ENCODE measurements at regions not wholly inside any gene's neighbourhood (a gene's known extent, or its start where the extent isn't known, plus 50 kb on each side); places are given as distances from the start of the nearest gene placed in this dataset.

GRCh38 chr6:143615785-143616184 lies 62.0 kb upstream of the PHACTR2 start:
- H3K36me3 ChIP-seq (ENCODE audit: control insufficient read depth, insufficient read depth, low read length): no peaks in the 10 kb centered on the region
- DNase-seq (ENCODE audit: low read depth): no peak
- no peak overlapping the region for H3K4me3 ChIP-seq (ENCODE audit: low read depth, low read length)
- no peaks in the 10 kb centered on the region for H3K27me3 ChIP-seq (ENCODE audit: control insufficient read depth, insufficient read depth, low read length)
- no peak for TF ChIP-seq CTCF (IDR thresholded peaks at IDR 0.05; ENCODE audit: insufficient read depth, low read length, poor library complexity, severe bottlenecking)

DNA sequence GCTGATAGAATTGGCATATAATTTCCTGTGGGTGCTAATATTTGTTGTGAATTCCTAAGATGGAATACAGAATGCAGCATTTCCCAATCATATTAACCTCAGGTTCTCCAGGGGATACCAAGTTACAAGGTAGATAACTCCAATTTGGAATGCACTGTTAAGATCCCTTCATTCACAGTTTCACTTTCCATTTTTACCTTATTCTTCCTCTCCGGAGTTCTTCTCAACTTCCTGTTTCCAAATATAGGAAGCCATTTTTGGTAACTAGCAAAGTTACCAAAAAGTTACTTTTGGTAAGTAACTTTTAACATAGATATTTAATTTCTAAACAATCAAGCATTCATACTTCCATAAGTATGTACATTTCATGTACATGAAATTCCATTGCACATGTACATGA lies 63.5 kb upstream of the PHACTR2 start:
- H3K27me3 ChIP-seq (ENCODE audit: control insufficient read depth, insufficient read depth, low read length): no peaks in the 10 kb centered on the region
- H3K36me3 ChIP-seq (ENCODE audit: control insufficient read depth, insufficient read depth, low read length): no peaks in the 10 kb centered on the region
- H3K4me3 ChIP-seq (ENCODE audit: low read depth, low read length): no peak overlapping the region
- no peak for TF ChIP-seq CTCF (IDR thresholded peaks at IDR 0.05; ENCODE audit: insufficient read depth, low read length, poor library complexity, severe bottlenecking)
- no peak for DNase-seq (ENCODE audit: low read depth)

GRCh38 chr6:143613749-143614148 lies 64.0 kb upstream of the PHACTR2 start:
- no peaks in the 10 kb centered on the region for H3K36me3 ChIP-seq (ENCODE audit: control insufficient read depth, insufficient read depth, low read length)
- H3K27me3 ChIP-seq (ENCODE audit: control insufficient read depth, insufficient read depth, low read length): no peaks in the 10 kb centered on the region
- no peak overlapping the region for H3K4me3 ChIP-seq (ENCODE audit: low read depth, low read length)
- no peak for TF ChIP-seq CTCF (IDR thresholded peaks at IDR 0.05; ENCODE audit: insufficient read depth, low read length, poor library complexity, severe bottlenecking)
- no peak for DNase-seq (ENCODE audit: low read depth)

DNA sequence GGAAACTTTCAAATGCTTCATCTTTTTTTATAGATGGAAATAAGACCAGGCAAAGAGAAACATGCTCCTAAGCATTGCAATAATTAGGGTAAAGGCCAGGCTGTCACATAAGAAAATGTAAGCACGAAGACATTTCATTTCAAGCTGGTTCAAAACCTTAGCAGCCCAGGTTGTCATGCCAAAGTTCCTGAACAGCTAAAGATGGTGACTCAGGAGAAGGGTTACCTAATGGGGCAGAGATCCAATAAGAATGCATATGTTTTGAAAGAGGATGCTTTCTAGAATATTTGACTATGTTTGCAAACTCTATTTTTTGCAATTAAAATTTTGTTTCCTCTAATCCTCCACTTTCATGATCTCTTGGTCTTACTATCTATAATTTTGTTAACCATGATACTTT lies 65.6 kb upstream of the PHACTR2 start:
- Histone ChIP-seq H3K27me3 (ENCODE audit: control insufficient read depth, insufficient read depth, low read length) (no peaks in the 10 kb centered on the region), H3K4me3 (ENCODE audit: low read depth, low read length) (no peak overlapping the region), H3K36me3 (ENCODE audit: control insufficient read depth, insufficient read depth, low read length) (no peaks in the 10 kb centered on the region)
- TF ChIP-seq CTCF (IDR thresholded peaks at IDR 0.05; ENCODE audit: insufficient read depth, low read length, poor library complexity, severe bottlenecking): no peak
- no peak for DNase-seq (ENCODE audit: low read depth)

DNA sequence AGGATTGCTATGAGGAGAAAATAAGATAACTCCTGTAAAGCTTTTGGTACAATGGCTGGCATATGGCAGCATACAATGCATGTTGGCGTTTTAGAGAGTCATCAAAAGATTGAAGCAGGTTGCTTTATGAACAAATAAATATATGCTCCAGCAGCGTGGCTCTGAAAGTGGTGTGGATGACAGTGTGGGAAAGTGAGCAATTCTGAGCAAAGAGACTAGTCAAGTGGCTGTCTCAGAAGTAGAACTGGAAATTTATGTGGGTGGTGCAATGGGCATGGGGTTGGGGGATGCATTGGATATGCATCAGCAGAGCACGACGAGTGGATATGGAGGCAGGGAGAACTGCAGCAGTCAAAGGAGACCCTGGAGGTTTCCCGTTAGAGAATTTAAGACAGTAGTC lies 66.2 kb upstream of the PHACTR2 start:
- H3K27me3 ChIP-seq (ENCODE audit: control insufficient read depth, insufficient read depth, low read length): no peaks in the 10 kb centered on the region

More for the DNA sequence above, 66.2 kb upstream of the PHACTR2 start:
- Histone ChIP-seq H3K36me3 (ENCODE audit: control insufficient read depth, insufficient read depth, low read length) (no peaks in the 10 kb centered on the region), H3K4me3 (ENCODE audit: low read depth, low read length) (no peak overlapping the region)
- TF ChIP-seq CTCF (IDR thresholded peaks at IDR 0.05; ENCODE audit: insufficient read depth, low read length, poor library complexity, severe bottlenecking): no peak
- no peak for DNase-seq (ENCODE audit: low read depth)

Data from kidney epithelial cell (primary cell).